Activated naive CD4-positive, alpha-beta T cell treated with anti-CD3 and anti-CD28 coated beads for 36 hours (primary cell): ENCODE measurements at regions not wholly inside any gene's neighbourhood (a gene's known extent, or its start where the extent isn't known, plus 50 kb on each side); places are given as distances from the start of the nearest gene placed in this dataset.
"Not testable (repeated sequence)": the region's sequence is repeated elsewhere in the genome, so short reads cannot be mapped to it uniquely, and the experiment has no call there.

Experiments
- CTCF ChIA-PET: fragments of 350-600 bp; sonication (Branson Sonifier 250); formaldehyde crosslinking; loops from one replicate; lab custom pipeline; 2021; ENCODE audit warnings: antibody characterized with exemption; lab: Charles Lee
- DNase-seq: peaks from one replicate; pipeline ENCODE4 v3.0.0-alpha.2; 2020
- H3K27ac Mint-ChIP-seq: one replicate; pipeline ENCODE4 v1.8.0; 2021; ENCODE audit warnings: mild to moderate bottlenecking, mixed read lengths
- H3K27me3 Mint-ChIP-seq: one replicate; pipeline ENCODE4 v1.8.0; 2021; ENCODE audit warnings: low read depth, mixed read lengths
- H3K36me3 Mint-ChIP-seq: one replicate; pipeline ENCODE4 v1.8.0; 2021; ENCODE audit warnings: low read depth, mixed read lengths
- H3K4me1 Mint-ChIP-seq: one replicate; pipeline ENCODE4 v1.8.0; 2021; ENCODE audit warnings: low read depth, mixed read lengths
- H3K4me3 Mint-ChIP-seq: one replicate; pipeline ENCODE4 v1.8.0; 2021; ENCODE audit warnings: mild to moderate bottlenecking, moderate library complexity, mixed read lengths
- H3K9me3 Mint-ChIP-seq: one replicate; pipeline ENCODE4 v1.8.0; 2021; ENCODE audit warnings: mixed read lengths
- intact Hi-C: fragments of 100-400 bp; cut with micrococcal nuclease; formaldehyde crosslinking; loops from one replicate; pipeline ENCODE4 v1.15.1; 2023

DNA sequence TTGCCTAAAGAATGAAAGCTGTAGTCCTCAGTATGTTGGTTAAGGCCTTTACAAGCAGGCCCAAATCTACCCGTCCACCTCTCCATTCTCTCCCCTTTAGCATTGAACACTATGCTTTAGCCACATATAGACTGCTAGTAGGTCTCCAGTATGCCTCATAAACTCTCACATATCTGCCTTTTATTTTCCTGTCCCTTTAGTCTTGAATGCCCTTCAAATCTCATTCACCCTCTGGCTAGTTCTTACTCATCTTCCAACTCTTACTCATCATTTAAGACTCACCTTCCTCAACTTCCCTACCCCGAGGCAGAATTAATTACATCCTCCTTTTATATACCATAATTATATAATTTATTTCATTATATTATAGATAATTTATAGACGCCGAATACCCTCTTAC, 78.7 kb upstream of the TSPAN2 start:
- H3K4me3 Mint-ChIP-seq, result no peak overlapping the region
- no peaks in the 10 kb centered on the region for H3K36me3 Mint-ChIP-seq
- CTCF ChIA-PET, result no interaction called here
- H3K4me1 Mint-ChIP-seq, result peaks cover 3% of the 10 kb centered on the region
- no peak for DNase-seq
- H3K27me3 Mint-ChIP-seq, result peaks cover 30% of the 10 kb centered on the region
- H3K9me3 Mint-ChIP-seq, result no peaks in the 10 kb centered on the region
- intact Hi-C loops, result no loop called here
- H3K27ac Mint-ChIP-seq, result no peak overlapping the region

DNA sequence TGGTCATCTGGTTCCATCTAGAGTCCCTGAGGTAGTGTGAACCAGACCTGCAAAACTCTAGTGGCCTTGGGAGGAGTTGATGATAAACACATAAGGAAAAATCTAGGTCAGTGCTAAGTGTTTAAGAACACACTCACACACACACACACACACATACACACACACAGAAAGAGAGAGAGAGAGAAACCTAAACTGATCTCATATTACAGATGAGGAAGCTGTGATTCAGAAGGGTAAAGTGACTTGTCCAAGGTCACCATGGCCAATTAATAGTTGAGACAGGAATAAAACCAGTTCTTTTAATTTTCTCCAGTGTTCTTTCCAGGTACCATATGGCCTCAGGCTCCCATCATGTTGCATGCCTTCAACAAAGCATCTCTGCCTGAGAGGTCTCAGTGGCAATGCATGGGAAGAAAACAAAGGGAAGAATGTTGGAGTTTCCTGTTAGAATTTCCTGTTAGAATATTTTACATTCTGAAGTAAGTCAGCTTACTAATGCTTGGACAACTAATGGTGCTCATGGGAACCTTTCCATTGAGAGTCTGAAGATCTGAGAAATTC, 77.3 kb upstream of the TSPAN2 start:
- H3K4me1 Mint-ChIP-seq, result peaks cover 3% of the 10 kb centered on the region
- H3K9me3 Mint-ChIP-seq, result no peaks in the 10 kb centered on the region
- CTCF ChIA-PET, result no interaction called here
- H3K27me3 Mint-ChIP-seq, result peaks cover 27% of the 10 kb centered on the region
- H3K36me3 Mint-ChIP-seq, result no peaks in the 10 kb centered on the region
- intact Hi-C loops, result no loop called here
- no peak overlapping the region for H3K27ac Mint-ChIP-seq
- DNase-seq, result no peak
- H3K4me3 Mint-ChIP-seq, result no peak overlapping the region

GRCh38 chr1:115165776-115166175, 76.5 kb upstream of the TSPAN2 start:
- Mint-ChIP-seq H3K4me1 (peaks cover 3% of the 10 kb centered on the region), H3K27me3 (peaks cover 22% of the 10 kb centered on the region), H3K4me3 (no peak overlapping the region), H3K27ac (no peak overlapping the region), H3K9me3 (no peaks in the 10 kb centered on the region), H3K36me3 (no peaks in the 10 kb centered on the region)
- intact Hi-C loops, result loop anchor here (1.0 kb wide), 1 partner anchor 19 kb away; no protein-coding TSS in a partner anchor
- CTCF ChIA-PET, result no interaction called here
- no peak for DNase-seq

DNA sequence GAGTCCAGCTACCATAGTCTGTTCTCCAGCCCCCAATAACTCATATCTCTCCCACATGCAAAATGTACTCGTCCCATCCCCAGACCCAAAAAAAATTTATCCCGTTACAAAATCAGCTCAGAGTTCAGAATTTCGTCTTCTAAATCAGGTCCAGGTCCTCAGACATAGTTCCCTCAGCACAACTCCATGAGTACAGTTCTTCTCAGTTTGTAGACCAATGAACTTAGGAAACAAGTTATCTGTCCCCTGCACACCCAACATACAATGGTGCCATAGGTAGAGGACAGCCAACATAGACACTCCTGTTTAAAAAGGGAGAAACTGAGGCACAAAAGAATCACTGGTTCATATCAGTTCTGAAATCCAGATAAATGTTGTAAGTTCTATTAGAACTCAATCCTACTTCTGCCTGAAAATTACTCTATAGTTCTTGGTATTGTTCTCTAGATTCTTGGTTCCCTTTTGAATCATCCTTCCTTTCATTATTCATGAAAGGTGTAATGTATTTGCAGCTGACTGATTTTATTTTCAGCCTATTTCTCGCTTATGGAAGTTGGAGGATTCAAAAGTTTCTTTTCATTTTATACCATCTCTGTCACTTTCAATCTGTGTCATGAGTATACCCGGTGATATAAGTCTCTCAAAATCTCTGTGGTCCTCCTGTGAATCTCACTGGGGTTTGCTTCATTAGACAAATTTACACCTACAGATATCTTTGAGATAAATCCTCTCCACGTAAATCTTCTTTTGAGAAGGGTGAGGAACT, 75.8 kb upstream of the TSPAN2 start:
- CTCF ChIA-PET, result interaction anchor here (0.7 to 1.6 kb wide), 4 partner anchors 8 to 28 kb away, joined by 3 to 8 read pairs (median 3); no protein-coding TSS in a partner anchor
- Mint-ChIP-seq H3K4me1 (peaks cover 3% of the 10 kb centered on the region), H3K27ac (no peak overlapping the region), H3K27me3 (peaks cover 22% of the 10 kb centered on the region), H3K4me3 (no peak overlapping the region), H3K36me3 (no peaks in the 10 kb centered on the region), H3K9me3 (no peaks in the 10 kb centered on the region)
- DNase-seq, result no peak
- intact Hi-C loops, result loop anchor here (1.0 kb wide), 1 partner anchor 19 kb away; no protein-coding TSS in a partner anchor

DNA sequence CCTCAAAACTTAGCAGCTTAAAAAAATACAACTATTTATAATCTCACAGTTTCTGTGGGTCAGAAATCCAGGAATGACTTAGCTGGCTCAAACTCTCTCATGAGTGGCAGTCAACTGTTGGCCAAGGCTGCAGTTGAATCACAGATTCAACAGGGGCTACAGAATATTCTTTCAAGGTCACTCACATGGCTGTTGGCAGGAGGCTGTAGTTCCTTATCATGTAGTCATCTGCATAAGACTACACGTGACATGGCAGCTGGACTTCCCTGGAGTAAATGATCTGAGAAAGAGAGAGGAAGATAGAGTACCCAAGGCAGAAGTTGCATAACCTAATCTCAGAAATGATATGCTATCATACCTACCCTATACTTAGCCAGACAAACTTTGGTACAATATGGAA, 75.2 kb upstream of the TSPAN2 start:
- DNase-seq, result no peak
- Mint-ChIP-seq H3K36me3 (no peaks in the 10 kb centered on the region), H3K4me3 (no peak overlapping the region), H3K9me3 (no peaks in the 10 kb centered on the region), H3K27me3 (peaks cover 18% of the 10 kb centered on the region), H3K27ac (no peak overlapping the region), H3K4me1 (peaks cover 3% of the 10 kb centered on the region)
- intact Hi-C loops, result no loop called here
- CTCF ChIA-PET, result interaction anchor here (0.7 to 1.6 kb wide), 5 partner anchors 9 to 184 kb away, joined by 3 to 8 read pairs (median 3); no protein-coding TSS in a partner anchor

DNA sequence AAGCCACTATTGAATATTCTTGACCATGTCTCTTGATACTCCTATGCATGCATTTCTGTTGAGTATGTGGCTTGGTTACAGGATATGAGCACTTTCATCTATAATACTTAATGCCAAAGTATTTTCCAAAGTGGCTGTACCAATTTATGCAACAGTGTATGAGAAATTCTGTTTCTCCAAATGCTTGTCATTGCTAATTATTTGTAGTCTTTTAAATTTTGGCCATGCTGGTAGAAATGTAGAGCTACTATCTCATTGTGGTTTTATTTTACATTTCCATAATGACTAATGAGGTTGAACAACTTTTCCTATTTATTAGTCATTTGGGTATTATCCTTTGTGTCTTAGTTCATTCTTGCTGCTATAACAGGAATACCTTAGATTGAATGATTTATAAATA, 71.4 kb upstream of the TSPAN2 start:
- DNase-seq, result no peak
- Mint-ChIP-seq H3K4me3 (no peak overlapping the region), H3K27ac (no peak overlapping the region), H3K36me3 (no peaks in the 10 kb centered on the region), H3K9me3 (no peaks in the 10 kb centered on the region), H3K27me3 (peaks cover 11% of the 10 kb centered on the region), H3K4me1 (peaks cover 3% of the 10 kb centered on the region)
- CTCF ChIA-PET, result no interaction called here
- intact Hi-C loops, result no loop called here

DNA sequence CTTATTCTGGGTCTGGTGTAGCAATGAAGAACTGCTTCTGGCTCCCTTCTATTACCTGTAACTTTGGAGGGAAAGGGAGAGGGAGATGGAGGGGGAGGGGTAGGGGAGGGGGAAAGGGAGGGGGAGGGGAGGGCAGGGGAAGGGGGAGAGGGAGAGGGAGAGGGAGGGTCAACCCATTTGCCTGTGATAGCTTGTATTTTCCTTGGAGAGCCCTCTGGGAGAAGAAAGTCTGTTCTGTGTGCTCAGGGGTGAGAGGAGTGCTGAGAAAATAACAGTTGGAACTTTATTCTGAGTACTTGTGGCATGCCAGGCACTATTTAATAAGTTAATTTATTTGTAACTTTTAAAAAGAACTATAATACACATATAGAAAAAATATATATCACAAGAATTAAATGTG, 70.7 kb upstream of the TSPAN2 start:
- H3K4me1 Mint-ChIP-seq, result no peaks in the 10 kb centered on the region
- CTCF ChIA-PET, result no interaction called here

GRCh38 chr1:115158181-115158580, 68.9 kb upstream of the TSPAN2 start:
- peaks cover 3% of the 10 kb centered on the region for H3K27me3 Mint-ChIP-seq

More for the DNA sequence above, 70.7 kb upstream of the TSPAN2 start:
- no peak overlapping the region for H3K27ac Mint-ChIP-seq
- H3K9me3 Mint-ChIP-seq, result no peaks in the 10 kb centered on the region
- H3K4me3 Mint-ChIP-seq, result no peak overlapping the region
- peaks cover 9% of the 10 kb centered on the region for H3K27me3 Mint-ChIP-seq
- intact Hi-C loops, result no loop called here
- H3K36me3 Mint-ChIP-seq, result no peaks in the 10 kb centered on the region
- DNase-seq, result no peak

GRCh38 chr1:115156826-115157468, 67.6 kb upstream of the TSPAN2 start:
- Mint-ChIP-seq H3K4me3 (no peak overlapping the region), H3K4me1 (no peaks in the 10 kb centered on the region), H3K27me3 (no peaks in the 10 kb centered on the region), H3K9me3 (no peaks in the 10 kb centered on the region), H3K36me3 (no peaks in the 10 kb centered on the region), H3K27ac (no peak overlapping the region)
- DNase-seq, result no peak
- intact Hi-C loops, result no loop called here
- CTCF ChIA-PET, result no interaction called here

More at GRCh38 chr1:115158181-115158580, 68.9 kb upstream of the TSPAN2 start:
- no peaks in the 10 kb centered on the region for H3K36me3 Mint-ChIP-seq
- no peak for DNase-seq
- intact Hi-C loops, result no loop called here
- H3K4me1 Mint-ChIP-seq, result no peaks in the 10 kb centered on the region
- CTCF ChIA-PET, result interaction anchor here (0.7 kb wide), 1 partner anchor 15 kb away, joined by 3 read pairs; no protein-coding TSS in a partner anchor
- H3K27ac Mint-ChIP-seq, result no peak overlapping the region
- H3K9me3 Mint-ChIP-seq, result no peaks in the 10 kb centered on the region
- no peak overlapping the region for H3K4me3 Mint-ChIP-seq

GRCh38 chr1:115153966-115154557, 64.8 kb upstream of the TSPAN2 start:
- no peak overlapping the region for H3K4me3 Mint-ChIP-seq
- H3K36me3 Mint-ChIP-seq, result no peaks in the 10 kb centered on the region
- CTCF ChIA-PET, result no interaction called here
- intact Hi-C loops, result no loop called here
- no peaks in the 10 kb centered on the region for H3K9me3 Mint-ChIP-seq
- H3K4me1 Mint-ChIP-seq, result no peaks in the 10 kb centered on the region
- H3K27me3 Mint-ChIP-seq, result no peaks in the 10 kb centered on the region
- no peak for DNase-seq
- H3K27ac Mint-ChIP-seq, result no peak overlapping the region

- Mint-ChIP-seq H3K4me3 (peak overlapping the region; percentile 27), H3K27me3 (peaks cover 30% of the 10 kb centered on the region)
- CTCF ChIA-PET, result interaction anchor here (1.1 kb wide), 1 partner anchor 11 kb away, joined by 3 read pairs; no protein-coding TSS in a partner anchor
- H3K27ac Mint-ChIP-seq, H3K4me1 Mint-ChIP-seq, intact Hi-C loops, H3K9me3 Mint-ChIP-seq, DNase-seq, H3K36me3 Mint-ChIP-seq: not testable (repeated sequence)
Measured at GRCh38 chr1:115147928-115148327, 58.6 kb upstream of the TSPAN2 start.

- CTCF ChIA-PET, result interaction anchor here (1.5 kb wide), 1 partner anchor 9 kb away, joined by 4 read pairs; no protein-coding TSS in a partner anchor
- peaks cover 32% of the 10 kb centered on the region for H3K27me3 Mint-ChIP-seq
- H3K4me3 Mint-ChIP-seq, result no peak overlapping the region
- H3K4me1 Mint-ChIP-seq, result peaks cover 4% of the 10 kb centered on the region
- no peak overlapping the region for H3K27ac Mint-ChIP-seq
- no peak for DNase-seq
- no peaks in the 10 kb centered on the region for H3K36me3 Mint-ChIP-seq
- intact Hi-C loops, result no loop called here
- no peaks in the 10 kb centered on the region for H3K9me3 Mint-ChIP-seq
Measured at GRCh38 chr1:115145226-115145625, 55.9 kb upstream of the TSPAN2 start.
